ENCODE measurements at regions not wholly inside any gene's neighbourhood (a gene's known extent, or its start where the extent isn't known, plus 50 kb on each side); places are given as distances from the start of the nearest gene placed in this dataset.

- in situ Hi-C loops (cut with HindIII; ENCODE audit: low pct_unique_long_range_greater_than_20kb, low sequenced_read_pairs): no loop called here
- DNase-seq (ENCODE audit: low read depth in 1 of 2, low spot score in 1 of 2): no peak
- no peak for TF ChIP-seq JUND (IDR thresholded peaks at IDR 0.05; ENCODE audit: low read depth)
Measured at GRCh38 chr12:115102450-115102849, 418.5 kb upstream of the TBX3 start.

GRCh38 chr12:115101520-115101919 lies 417.5 kb upstream of the TBX3 start:
- in situ Hi-C loops (cut with HindIII; ENCODE audit: low pct_unique_long_range_greater_than_20kb, low sequenced_read_pairs): no loop called here
- TF ChIP-seq JUND (IDR thresholded peaks at IDR 0.05; ENCODE audit: low read depth): no peak
- no peak for DNase-seq (ENCODE audit: low read depth in 1 of 2, low spot score in 1 of 2)

- no peak for TF ChIP-seq JUND (IDR thresholded peaks at IDR 0.05; ENCODE audit: low read depth)
- DNase-seq (ENCODE audit: low read depth in 1 of 2, low spot score in 1 of 2): no peak
- in situ Hi-C loops (cut with HindIII; ENCODE audit: low pct_unique_long_range_greater_than_20kb, low sequenced_read_pairs): no loop called here
Measured at GRCh38 chr12:115097416-115097815, 413.4 kb upstream of the TBX3 start.

GRCh38 chr12:115096588-115097397 lies 412.8 kb upstream of the TBX3 start:
- in situ Hi-C loops (cut with HindIII; ENCODE audit: low pct_unique_long_range_greater_than_20kb, low sequenced_read_pairs): no loop called here
- DNase-seq (ENCODE audit: low read depth in 1 of 2, low spot score in 1 of 2): no peak
- TF ChIP-seq JUND (IDR thresholded peaks at IDR 0.05; ENCODE audit: low read depth): no peak

GRCh38 chr12:115095073-115095748 lies 411.2 kb upstream of the TBX3 start:
- TF ChIP-seq JUND (IDR thresholded peaks at IDR 0.05; ENCODE audit: low read depth): no peak
- in situ Hi-C loops (cut with HindIII; ENCODE audit: low pct_unique_long_range_greater_than_20kb, low sequenced_read_pairs): no loop called here
- no peak for DNase-seq (ENCODE audit: low read depth in 1 of 2, low spot score in 1 of 2)

GRCh38 chr12:115094163-115094816 lies 410.3 kb upstream of the TBX3 start:
- no peak for DNase-seq (ENCODE audit: low read depth in 1 of 2, low spot score in 1 of 2)
- in situ Hi-C loops (cut with HindIII; ENCODE audit: low pct_unique_long_range_greater_than_20kb, low sequenced_read_pairs): no loop called here
- no peak for TF ChIP-seq JUND (IDR thresholded peaks at IDR 0.05; ENCODE audit: low read depth)

- DNase-seq (ENCODE audit: low read depth in 1 of 2, low spot score in 1 of 2): no peak
- in situ Hi-C loops (cut with HindIII; ENCODE audit: low pct_unique_long_range_greater_than_20kb, low sequenced_read_pairs): no loop called here
- no peak for TF ChIP-seq JUND (IDR thresholded peaks at IDR 0.05; ENCODE audit: low read depth)
Measured at GRCh38 chr12:115093261-115093660, 409.3 kb upstream of the TBX3 start.

GRCh38 chr12:115090783-115091182 lies 406.8 kb upstream of the TBX3 start:
- in situ Hi-C loops (cut with HindIII; ENCODE audit: low pct_unique_long_range_greater_than_20kb, low sequenced_read_pairs): no loop called here
- TF ChIP-seq JUND (IDR thresholded peaks at IDR 0.05; ENCODE audit: low read depth): no peak
- no peak for DNase-seq (ENCODE audit: low read depth in 1 of 2, low spot score in 1 of 2)

GRCh38 chr12:115088995-115089841 lies 405.2 kb upstream of the TBX3 start:
- TF ChIP-seq JUND (IDR thresholded peaks at IDR 0.05; ENCODE audit: low read depth): no peak
- in situ Hi-C loops (cut with HindIII; ENCODE audit: low pct_unique_long_range_greater_than_20kb, low sequenced_read_pairs): no loop called here
- DNase-seq (ENCODE audit: low read depth in 1 of 2, low spot score in 1 of 2): no peak

GRCh38 chr12:115088328-115088994 lies 404.5 kb upstream of the TBX3 start:
- DNase-seq (ENCODE audit: low read depth in 1 of 2, low spot score in 1 of 2): no peak
- TF ChIP-seq JUND (IDR thresholded peaks at IDR 0.05; ENCODE audit: low read depth): no peak
- in situ Hi-C loops (cut with HindIII; ENCODE audit: low pct_unique_long_range_greater_than_20kb, low sequenced_read_pairs): no loop called here

GRCh38 chr12:115085594-115085993 lies 401.6 kb upstream of the TBX3 start:
- in situ Hi-C loops (cut with HindIII; ENCODE audit: low pct_unique_long_range_greater_than_20kb, low sequenced_read_pairs): no loop called here
- DNase-seq (ENCODE audit: low read depth in 1 of 2, low spot score in 1 of 2): no peak
- TF ChIP-seq JUND (IDR thresholded peaks at IDR 0.05; ENCODE audit: low read depth): no peak

- in situ Hi-C loops (cut with HindIII; ENCODE audit: low pct_unique_long_range_greater_than_20kb, low sequenced_read_pairs): no loop called here
Measured at GRCh38 chr12:115079760-115080159, 395.8 kb upstream of the TBX3 start.

More at GRCh38 chr12:115079760-115080159, 395.8 kb upstream of the TBX3 start:
- TF ChIP-seq JUND (IDR thresholded peaks at IDR 0.05; ENCODE audit: low read depth): no peak
- no peak for DNase-seq (ENCODE audit: low read depth in 1 of 2, low spot score in 1 of 2)
